ENCODE measurements at regions not wholly inside any gene's neighbourhood (a gene's known extent, or its start where the extent isn't known, plus 50 kb on each side); places are given as distances from the start of the nearest gene placed in this dataset.

DNA sequence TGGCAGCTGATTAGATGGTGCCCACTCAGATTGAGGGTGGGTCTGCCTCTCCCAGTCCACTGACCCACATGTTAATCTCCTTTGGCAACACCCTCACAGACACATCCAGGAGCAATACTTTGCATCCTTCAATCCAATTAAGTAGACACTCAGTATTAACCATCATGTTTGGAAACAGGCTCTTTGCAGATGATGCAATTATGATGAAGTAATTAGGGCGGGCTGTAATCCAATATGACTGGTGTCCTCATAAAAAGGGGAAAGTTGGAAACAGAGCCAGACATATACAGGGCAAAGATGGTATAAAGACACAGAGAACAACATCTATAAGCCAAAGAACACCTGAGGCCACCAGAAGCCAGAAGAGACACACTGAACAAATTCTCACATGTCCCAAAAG lies 658.6 kb downstream of the CCSER2 start:
- H3K27me3 ChIP-seq (ENCODE audit: insufficient read depth, low read length), result no peaks in the 10 kb centered on the region
- H4K5ac ChIP-seq (ENCODE audit: insufficient read length, low read depth, low read length), result no peak overlapping the region
- H3K27ac Mint-ChIP-seq, result no peak overlapping the region; a peak in 1 of 7 replicates
- H3K23ac ChIP-seq (ENCODE audit: insufficient read length, low read depth, low read length), result no peak overlapping the region
- no peak overlapping the region for H2BK15ac ChIP-seq (ENCODE audit: low read depth, low read length)
- H2AK5ac ChIP-seq (ENCODE audit: insufficient read length, low read length), result no peak overlapping the region
- no peak overlapping the region for H3K18ac ChIP-seq (ENCODE audit: insufficient read length, low read depth, low read length)
- no peak overlapping the region for H2BK5ac ChIP-seq (ENCODE audit: insufficient read length, low read length)
- H2BK12ac ChIP-seq (ENCODE audit: insufficient read length, low read depth, low read length), result no peak overlapping the region
- no peaks in the 10 kb centered on the region; the same call in 1 of the 2 replicates for H3K27me3 Mint-ChIP-seq (ENCODE audit: low read depth)
- no peak overlapping the region for H3K4ac ChIP-seq (ENCODE audit: low read depth, low read length)
- H3K4me1 Mint-ChIP-seq, result peaks cover 0 to 3% of the 10 kb centered on the region in 2 experiments; a peak in 1 of 4 replicates
- H3K14ac ChIP-seq (ENCODE audit: insufficient read depth, low read length), result no peak overlapping the region
- no peak overlapping the region for H3T11ph ChIP-seq (ENCODE audit: low read length)
- H2BK120ac ChIP-seq (ENCODE audit: low read depth, low read length, poor library complexity, severe bottlenecking), result no peak overlapping the region
- no peak overlapping the region for H2AFZ ChIP-seq (ENCODE audit: low read length)
- no peaks in the 10 kb centered on the region for H3K4me1 ChIP-seq (ENCODE audit: insufficient read depth, low read length)
- H3K9me3 Mint-ChIP-seq, result no peaks in the 10 kb centered on the region
- H3K23me2 ChIP-seq (ENCODE audit: insufficient read length, low read depth, low read length, poor library complexity, severe bottlenecking), result no peaks in the 10 kb centered on the region
- H3K4me3 Mint-ChIP-seq, result no peak overlapping the region
- H3K9me3 ChIP-seq (ENCODE audit: control insufficient read depth, low read depth, low read length), result no peaks in the 10 kb centered on the region
- no peaks in the 10 kb centered on the region for H3K79me2 ChIP-seq (ENCODE audit: insufficient read depth, low read length)
- TF ChIP-seq CTCF (conservative IDR thresholded peaks at IDR 0.05), result no peak
- H2BK20ac ChIP-seq (ENCODE audit: low read depth, low read length, poor library complexity, severe bottlenecking), result no peak overlapping the region
- H3K27ac ChIP-seq (ENCODE audit: insufficient read length, low read depth, low read length), result no peak overlapping the region
- no peak for DNase-seq
- H3K56ac ChIP-seq (ENCODE audit: insufficient read length, low read depth, low read length), result no peak overlapping the region
- no peak overlapping the region for H4K8ac ChIP-seq (replicated peaks; ENCODE audit: insufficient read length, low read depth, low read length)
- H3K36me3 Mint-ChIP-seq (ENCODE audit: insufficient read depth in 1 of 3, low read depth in 3 of 3), result no peaks in the 10 kb centered on the region; a peak in 1 of 7 replicates
- H4K20me1 ChIP-seq (ENCODE audit: control insufficient read depth, insufficient read depth, insufficient read length), result no peaks in the 10 kb centered on the region
- H3K4me2 ChIP-seq (ENCODE audit: insufficient read depth, insufficient read length, low read length), result no peak overlapping the region
- H4K91ac ChIP-seq (ENCODE audit: insufficient read length, low read depth, low read length), result no peak overlapping the region
- H3K9ac ChIP-seq (ENCODE audit: extremely low read depth, insufficient read length, low read length), result no peak overlapping the region
- H3K79me1 ChIP-seq (ENCODE audit: insufficient read depth, low read depth, low read length, poor library complexity, severe bottlenecking), result no peaks in the 10 kb centered on the region
- WGBS (ENCODE audit: extremely low coverage, insufficient read length, low lambda C conversion rate), result no CpG with 5 or more reads among the region's 1 CpG

All from H9 (cell line).